ENCODE measurements at regions not wholly inside any gene's neighbourhood (a gene's known extent, or its start where the extent isn't known, plus 50 kb on each side); places are given as distances from the start of the nearest gene placed in this dataset.

GRCh38 chr2:16028644-16029043 lies 88.3 kb downstream of the MYCN start:
- Histone ChIP-seq H3K9me3 (ENCODE audit: control insufficient read depth in 4 of 4, insufficient read depth in 3 of 4, low read length in 3 of 4) (no peaks in the 10 kb centered on the region), H3K27me3 (ENCODE audit: control insufficient read depth in 3 of 3, insufficient read depth in 3 of 3, low read length in 2 of 3) (no peaks in the 10 kb centered on the region), H3K4me1 (ENCODE audit: control insufficient read depth in 5 of 5, insufficient read depth in 5 of 5, low read length in 5 of 5) (peaks cover 0 to 10% (median 3%) of the 10 kb centered on the region in 5 donors), H3K27ac (ENCODE audit: low read depth in 1 of 2, low read length in 1 of 2) (no peak overlapping the region), H3K9ac (ENCODE audit: insufficient read depth in 1 of 2, low read length in 2 of 2) (no peak overlapping the region), H3K36me3 (ENCODE audit: control insufficient read depth in 4 of 4, insufficient read depth in 4 of 4, low read length in 4 of 4) (no peaks in the 10 kb centered on the region), H3K4me3 (no peak overlapping the region)
- WGBS, 2 donors = 92% methylated on average over 8 of the region's 8 CpGs
- TF ChIP-seq CTCF (IDR thresholded peaks at IDR 0.05; ENCODE audit: control extremely low read depth, extremely low read depth) = no peak
- ATAC-seq (ENCODE audit: insufficient read depth, low FRiP score) = no peak
- no peak for DNase-seq

- Histone ChIP-seq H3K27ac (ENCODE audit: low read depth in 1 of 2, low read length in 1 of 2) (no peak overlapping the region), H3K36me3 (ENCODE audit: control insufficient read depth in 4 of 4, insufficient read depth in 4 of 4, low read length in 4 of 4) (no peaks in the 10 kb centered on the region), H3K4me1 (ENCODE audit: control insufficient read depth in 5 of 5, insufficient read depth in 5 of 5, low read length in 5 of 5) (peaks cover 0 to 10% (median 3%) of the 10 kb centered on the region in 5 donors), H3K4me3 (no peak overlapping the region), H3K27me3 (ENCODE audit: control insufficient read depth in 3 of 3, insufficient read depth in 3 of 3, low read length in 2 of 3) (no peaks in the 10 kb centered on the region), H3K9ac (ENCODE audit: insufficient read depth in 1 of 2, low read length in 2 of 2) (no peak overlapping the region), H3K9me3 (ENCODE audit: control insufficient read depth in 4 of 4, insufficient read depth in 3 of 4, low read length in 3 of 4) (no peaks in the 10 kb centered on the region)
- DNase-seq (no peak), ATAC-seq (ENCODE audit: insufficient read depth, low FRiP score) (no peak)
- TF ChIP-seq CTCF (IDR thresholded peaks at IDR 0.05; ENCODE audit: control extremely low read depth, extremely low read depth) = no peak
- 65 to 82% methylated on average over 8 of the region's 8 CpGs for WGBS, 2 donors
These were observed 86.6 kb downstream of the MYCN start for GRCh38 chr2:16026816-16027501.

GRCh38 chr2:16025876-16026640 lies 85.7 kb downstream of the MYCN start:
- DNase-seq (no peak), ATAC-seq (ENCODE audit: insufficient read depth, low FRiP score) (no peak)
- H3K4me1 ChIP-seq (ENCODE audit: control insufficient read depth in 5 of 5, insufficient read depth in 5 of 5, low read length in 5 of 5) = peaks cover 0 to 2% (median 0%) of the 10 kb centered on the region in 5 donors
- no peak overlapping the region for H3K9ac ChIP-seq (ENCODE audit: insufficient read depth in 1 of 2, low read length in 2 of 2)
- H3K4me3 ChIP-seq = no peak overlapping the region
- H3K9me3 ChIP-seq (ENCODE audit: control insufficient read depth in 4 of 4, insufficient read depth in 3 of 4, low read length in 3 of 4) = no peaks in the 10 kb centered on the region
- no peak overlapping the region for H3K27ac ChIP-seq (ENCODE audit: low read depth in 1 of 2, low read length in 1 of 2)
- no peaks in the 10 kb centered on the region for H3K36me3 ChIP-seq (ENCODE audit: control insufficient read depth in 4 of 4, insufficient read depth in 4 of 4, low read length in 4 of 4)
- H3K27me3 ChIP-seq (ENCODE audit: control insufficient read depth in 3 of 3, insufficient read depth in 3 of 3, low read length in 2 of 3) = no peaks in the 10 kb centered on the region
- TF ChIP-seq CTCF (IDR thresholded peaks at IDR 0.05; ENCODE audit: control extremely low read depth, extremely low read depth) = no peak
- WGBS, 2 donors = 85 to 91% methylated on average over 17 of the region's 17 CpGs
